HUES48 (cell line): ENCODE measurements at regions not wholly inside any gene's neighbourhood (a gene's known extent, or its start where the extent isn't known, plus 50 kb on each side); places are given as distances from the start of the nearest gene placed in this dataset.

Experiments used
- H3K27ac ChIP-seq: one replicate; pipeline ENCODE4 v1.7.0; 2013; ENCODE audit warnings: low read depth, low read length, inconsistent platforms
- H3K27me3 ChIP-seq: 2 replicates; pipeline ENCODE4 v1.6.1; 2013; ENCODE audit warnings: mild to moderate bottlenecking, low read length; ENCODE audit not compliant: control insufficient read depth, insufficient read depth
- H3K36me3 ChIP-seq: 2 replicates; pipeline ENCODE4 v1.6.1; 2013; ENCODE audit warnings: low read length; ENCODE audit not compliant: control insufficient read depth, insufficient read depth
- H3K4me1 ChIP-seq: 2 replicates; pipeline ENCODE4 v1.6.1; 2013; ENCODE audit warnings: mild to moderate bottlenecking, low read length; ENCODE audit not compliant: control insufficient read depth, insufficient read depth
- H3K4me3 ChIP-seq: 2 replicates; pipeline ENCODE4 v1.5.1; 2013; ENCODE audit warnings: mild to moderate bottlenecking, low read depth, low read length
- H3K9ac ChIP-seq: 2 replicates; pipeline ENCODE4 v1.6.1; 2013; ENCODE audit warnings: mild to moderate bottlenecking, low read depth, low read length, moderate library complexity
- H3K9me3 ChIP-seq: 2 replicates; pipeline ENCODE4 v1.6.1; 2013; ENCODE audit warnings: low read length; ENCODE audit not compliant: control insufficient read depth, insufficient read depth

- Histone ChIP-seq H3K9ac (no peak overlapping the region), H3K4me1 (peaks cover 6% of the 10 kb centered on the region; the same call in 1 of the 2 replicates), H3K27me3 (no peaks in the 10 kb centered on the region), H3K9me3 (no peaks in the 10 kb centered on the region), H3K36me3 (no peaks in the 10 kb centered on the region), H3K27ac (peak overlapping the region; percentile 4), H3K4me3 (no peak overlapping the region)
These were observed 65.6 kb upstream of the DAB1 start for GRCh38 chr1:57489358-57490036.

GRCh38 chr1:57485643-57486042 lies 61.8 kb upstream of the DAB1 start:
- H3K27me3 ChIP-seq, result no peaks in the 10 kb centered on the region
- H3K4me1 ChIP-seq, result no peaks in the 10 kb centered on the region; the same call in 1 of the 2 replicates
- no peaks in the 10 kb centered on the region for H3K36me3 ChIP-seq
- H3K9ac ChIP-seq, result no peak overlapping the region
- no peak overlapping the region for H3K27ac ChIP-seq
- no peak overlapping the region for H3K4me3 ChIP-seq
- H3K9me3 ChIP-seq, result no peaks in the 10 kb centered on the region

GRCh38 chr1:57483954-57484353 lies 60.1 kb upstream of the DAB1 start:
- H3K9ac ChIP-seq, result no peak overlapping the region
- H3K36me3 ChIP-seq, result no peaks in the 10 kb centered on the region
- no peaks in the 10 kb centered on the region for H3K9me3 ChIP-seq
- H3K27ac ChIP-seq, result no peak overlapping the region
- no peaks in the 10 kb centered on the region for H3K27me3 ChIP-seq
- H3K4me1 ChIP-seq, result no peaks in the 10 kb centered on the region; the same call in 1 of the 2 replicates
- H3K4me3 ChIP-seq, result no peak overlapping the region

GRCh38 chr1:57479471-57479870 lies 55.6 kb upstream of the DAB1 start:
- Histone ChIP-seq H3K9me3 (no peaks in the 10 kb centered on the region), H3K27ac (no peak overlapping the region), H3K9ac (no peak overlapping the region), H3K4me3 (no peak overlapping the region), H3K4me1 (no peaks in the 10 kb centered on the region), H3K36me3 (no peaks in the 10 kb centered on the region), H3K27me3 (no peaks in the 10 kb centered on the region)

GRCh38 chr1:57475366-57475765 lies 51.5 kb upstream of the DAB1 start:
- no peaks in the 10 kb centered on the region for H3K27me3 ChIP-seq
- no peak overlapping the region for H3K9ac ChIP-seq
- no peak overlapping the region for H3K4me3 ChIP-seq
- H3K4me1 ChIP-seq, result peaks cover 2% of the 10 kb centered on the region; the same call in 1 of the 2 replicates
- peaks cover 7% of the 10 kb centered on the region; the same call in 1 of the 2 replicates for H3K9me3 ChIP-seq
- H3K27ac ChIP-seq, result no peak overlapping the region
- no peaks in the 10 kb centered on the region for H3K36me3 ChIP-seq

GRCh38 chr1:57474137-57474750 lies 50.4 kb upstream of the DAB1 start:
- no peak overlapping the region for H3K4me3 ChIP-seq
- H3K27me3 ChIP-seq, result no peaks in the 10 kb centered on the region
- peaks cover 7% of the 10 kb centered on the region; the same call in 1 of the 2 replicates for H3K9me3 ChIP-seq
- H3K4me1 ChIP-seq, result peaks cover 7% of the 10 kb centered on the region; the same call in 1 of the 2 replicates
- H3K27ac ChIP-seq, result no peak overlapping the region
- H3K36me3 ChIP-seq, result no peaks in the 10 kb centered on the region
- no peak overlapping the region for H3K9ac ChIP-seq
